ENCODE measurements at regions not wholly inside any gene's neighbourhood (a gene's known extent, or its start where the extent isn't known, plus 50 kb on each side); places are given as distances from the start of the nearest gene placed in this dataset.

GRCh38 chr2:44851518-44851917 lies 90.0 kb upstream of the SIX3 start:
- DNase-seq (ENCODE audit: low spot score in 2 of 2), result no peak
- no peak for ATAC-seq
- Mint-ChIP-seq H3K9me3 (no peaks in the 10 kb centered on the region), H3K36me3 (no peaks in the 10 kb centered on the region), H3K27ac (no peak overlapping the region)

GRCh38 chr2:44852594-44852993 lies 88.9 kb upstream of the SIX3 start:
- no peak for ATAC-seq

DNA sequence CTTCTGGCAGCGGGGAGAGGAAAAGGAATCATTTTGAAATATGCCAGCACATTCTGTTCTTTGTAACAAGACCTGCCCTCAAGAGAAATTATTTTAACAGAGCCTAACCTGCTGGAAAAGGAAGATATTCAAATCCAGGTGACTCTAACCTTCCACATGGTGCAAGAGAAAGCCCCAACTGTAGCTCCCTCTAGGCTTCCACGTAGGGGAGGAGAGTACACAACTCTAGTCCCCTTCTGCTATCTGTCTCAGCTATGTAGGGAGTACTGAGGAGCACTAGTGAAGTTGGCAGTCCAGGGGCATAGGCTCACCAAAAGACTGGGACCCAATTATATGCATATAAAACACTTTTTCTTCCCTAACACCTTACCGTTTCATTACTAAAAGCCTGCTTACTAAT lies 82.2 kb upstream of the SIX3 start:
- H3K27ac Mint-ChIP-seq, result no peak overlapping the region
- no peak for ATAC-seq
- no peak for DNase-seq (ENCODE audit: low spot score in 2 of 2)
- peaks cover 0 to 3% of the 10 kb centered on the region in 2 donors for H3K9me3 Mint-ChIP-seq
- H3K36me3 Mint-ChIP-seq, result no peaks in the 10 kb centered on the region

More at GRCh38 chr2:44852594-44852993, 88.9 kb upstream of the SIX3 start:
- H3K27ac Mint-ChIP-seq, result no peak overlapping the region
- no peaks in the 10 kb centered on the region for H3K36me3 Mint-ChIP-seq
- no peaks in the 10 kb centered on the region for H3K9me3 Mint-ChIP-seq
- no peak for DNase-seq (ENCODE audit: low spot score in 2 of 2)

- DNase-seq (ENCODE audit: low spot score in 2 of 2) (no peak), ATAC-seq (no peak)
- no peaks in the 10 kb centered on the region for H3K9me3 Mint-ChIP-seq
- no peaks in the 10 kb centered on the region for H3K36me3 Mint-ChIP-seq
- no peak overlapping the region for H3K27ac Mint-ChIP-seq
Observed at GRCh38 chr2:44866152-44866551, 75.3 kb upstream of the SIX3 start.

DNA sequence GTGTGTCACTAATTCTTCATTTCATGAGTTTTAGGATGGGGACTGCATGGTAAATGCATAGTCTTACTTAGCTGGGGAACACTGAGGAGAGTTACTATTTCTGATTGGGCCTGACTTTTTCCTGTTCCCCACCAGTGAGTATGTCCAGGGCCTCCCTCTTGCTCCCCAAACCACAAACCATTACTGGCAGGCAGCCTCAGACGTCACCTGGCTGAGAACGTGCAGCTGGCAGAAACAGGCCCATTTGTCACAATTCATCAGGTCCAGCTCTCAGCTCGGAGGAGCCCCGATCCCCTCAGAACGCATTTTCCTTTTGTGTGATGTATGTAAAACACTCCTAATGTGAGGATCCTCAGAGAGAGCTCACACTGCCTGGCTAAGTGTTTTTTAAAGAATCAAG lies 71.7 kb upstream of the SIX3 start:
- Mint-ChIP-seq H3K9me3 (no peaks in the 10 kb centered on the region), H3K36me3 (no peaks in the 10 kb centered on the region), H3K27ac (no peak overlapping the region)
- DNase-seq (ENCODE audit: low spot score in 2 of 2) (no peak), ATAC-seq (no peak)

DNA sequence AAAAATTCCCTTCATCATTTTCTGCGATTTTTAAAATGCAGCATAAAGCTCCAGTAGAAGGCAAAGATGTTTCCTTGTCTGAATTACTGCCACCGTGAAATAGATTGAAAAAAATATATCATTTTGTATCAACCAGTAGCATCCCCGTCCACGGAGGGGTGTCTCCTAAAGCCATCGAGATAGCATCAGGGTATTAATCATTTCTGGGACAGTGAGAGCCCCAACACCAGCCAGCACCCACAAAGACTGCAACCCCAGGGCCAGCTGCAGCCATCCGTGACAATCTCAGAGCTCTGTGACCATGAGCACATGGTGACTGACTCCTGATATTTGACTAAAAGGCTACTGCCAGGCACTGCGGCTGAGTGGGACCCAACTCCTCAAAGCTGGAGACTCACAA lies 64.1 kb upstream of the SIX3 start:
- Mint-ChIP-seq H3K36me3 (peaks cover 11 to 12% of the 10 kb centered on the region in 2 donors), H3K27ac (no peak overlapping the region), H3K9me3 (peaks cover 9 to 12% of the 10 kb centered on the region in 2 donors)
- ATAC-seq, result no peak
- no peak for DNase-seq (ENCODE audit: low spot score in 2 of 2)

- Mint-ChIP-seq H3K9me3 (peaks cover 9 to 12% of the 10 kb centered on the region in 2 donors), H3K36me3 (peaks cover 11 to 12% of the 10 kb centered on the region in 2 donors), H3K27ac (no peak overlapping the region)
- ATAC-seq (no peak), DNase-seq (ENCODE audit: low spot score in 2 of 2) (no peak)
Observed at GRCh38 chr2:44879269-44880124, 62.0 kb upstream of the SIX3 start.

- peaks cover 8 to 10% of the 10 kb centered on the region in 2 donors for H3K9me3 Mint-ChIP-seq
- DNase-seq (ENCODE audit: low spot score in 2 of 2), result no peak
- no peak for ATAC-seq
- H3K27ac Mint-ChIP-seq, result no peak overlapping the region
- H3K36me3 Mint-ChIP-seq, result peaks cover 9% of the 10 kb centered on the region in 2 donors
Observed at GRCh38 chr2:44880125-44880483, 61.4 kb upstream of the SIX3 start.

DNA sequence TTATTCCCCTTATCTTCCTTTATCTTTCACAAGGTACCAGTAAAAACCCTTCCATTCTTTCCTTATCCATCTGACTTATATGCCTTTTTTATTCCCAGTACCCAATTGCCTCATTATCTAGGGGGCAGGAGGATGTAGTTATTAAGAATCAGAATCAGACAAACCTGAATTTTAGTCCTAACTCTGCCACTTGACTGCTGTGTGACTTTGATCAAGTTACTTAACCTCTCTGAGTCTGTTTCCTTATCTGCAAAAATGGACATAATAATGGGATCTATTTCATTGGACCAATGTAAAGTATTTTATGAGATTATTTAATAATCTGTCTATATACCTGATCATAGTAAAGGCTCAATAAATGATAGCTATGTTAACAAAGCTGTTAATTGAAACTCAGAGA lies 59.6 kb upstream of the SIX3 start:
- ATAC-seq, result no peak
- H3K27ac Mint-ChIP-seq, result no peak overlapping the region
- H3K36me3 Mint-ChIP-seq, result no peaks in the 10 kb centered on the region

GRCh38 chr2:44883356-44883755 lies 58.1 kb upstream of the SIX3 start:
- Mint-ChIP-seq H3K27ac (no peak overlapping the region), H3K9me3 (no peaks in the 10 kb centered on the region), H3K36me3 (no peaks in the 10 kb centered on the region)
- no peak for DNase-seq (ENCODE audit: low spot score in 2 of 2)
- no peak for ATAC-seq

More for the DNA sequence above, 59.6 kb upstream of the SIX3 start:
- H3K9me3 Mint-ChIP-seq, result no peaks in the 10 kb centered on the region
- DNase-seq (ENCODE audit: low spot score in 2 of 2), result no peak

GRCh38 chr2:44884231-44884630 lies 57.3 kb upstream of the SIX3 start:
- Mint-ChIP-seq H3K27ac (no peak overlapping the region), H3K36me3 (no peaks in the 10 kb centered on the region), H3K9me3 (no peaks in the 10 kb centered on the region)
- DNase-seq (ENCODE audit: low spot score in 2 of 2) (no peak), ATAC-seq (no peak)

DNA sequence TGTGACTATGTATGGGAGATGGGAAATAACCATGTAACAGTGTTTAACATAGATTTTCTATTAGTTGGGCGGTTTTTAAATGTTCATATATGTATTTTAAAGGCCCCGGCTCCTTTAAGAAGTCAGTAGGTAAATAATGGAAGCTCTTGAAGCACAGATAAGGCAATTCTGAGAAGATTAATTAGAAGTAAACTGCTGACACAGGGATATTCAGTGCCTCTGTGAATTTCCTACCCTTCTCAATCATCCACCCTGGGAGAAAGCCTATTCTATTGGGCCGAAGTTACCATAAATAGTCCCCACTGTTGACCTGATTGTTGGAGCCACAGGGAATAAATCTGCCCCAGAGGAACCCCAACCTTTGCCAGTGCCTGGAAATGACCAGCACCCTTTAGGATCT lies 56.8 kb upstream of the SIX3 start:
- H3K36me3 Mint-ChIP-seq, result no peaks in the 10 kb centered on the region
- DNase-seq (ENCODE audit: low spot score in 2 of 2) (no peak), ATAC-seq (no peak)
- H3K9me3 Mint-ChIP-seq, result no peaks in the 10 kb centered on the region
- no peak overlapping the region for H3K27ac Mint-ChIP-seq

DNA sequence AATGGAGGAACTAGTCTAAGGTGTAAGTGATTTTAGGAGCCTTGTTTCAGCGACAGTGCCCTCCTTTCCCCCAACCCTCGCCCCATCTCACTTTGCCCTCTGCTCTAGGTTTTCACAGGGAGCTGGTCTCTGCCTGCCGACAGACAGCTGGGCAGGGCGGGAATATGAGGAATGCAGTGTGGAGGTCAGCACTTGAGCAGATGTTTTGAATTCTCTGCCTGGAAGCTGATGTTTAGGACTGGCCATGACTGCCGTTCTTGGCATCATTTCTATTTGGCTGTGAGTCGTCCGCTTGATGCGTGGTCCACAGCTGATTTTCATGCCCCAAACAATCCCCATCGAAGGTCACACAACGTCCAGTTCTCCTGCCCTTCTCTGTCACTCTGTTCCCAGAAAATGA lies 55.1 kb upstream of the SIX3 start:
- peaks cover 0 to under 1% of the 10 kb centered on the region in 2 donors for H3K36me3 Mint-ChIP-seq

DNA sequence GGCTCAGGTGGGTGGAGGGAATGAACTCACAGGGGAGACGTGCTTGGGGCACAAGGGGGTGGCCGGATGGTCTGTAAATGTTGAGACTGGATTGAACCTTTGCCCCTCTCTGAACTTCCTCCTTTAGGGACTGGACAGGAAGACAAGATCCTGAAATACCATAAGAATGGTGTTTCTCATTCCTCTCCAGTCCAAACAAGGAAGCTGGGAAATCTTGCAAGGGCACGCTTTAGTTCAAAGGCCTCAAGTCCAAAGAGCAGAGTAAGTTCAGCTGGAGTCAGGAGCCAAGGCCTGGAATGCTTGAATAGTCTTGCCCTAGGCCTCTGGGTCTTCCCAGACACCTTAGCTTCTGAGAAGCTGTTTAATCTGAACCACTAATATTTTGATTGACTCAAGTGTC lies 52.4 kb upstream of the SIX3 start:
- no peak for ATAC-seq
- Mint-ChIP-seq H3K9me3 (peaks cover 8 to 11% of the 10 kb centered on the region in 2 donors), H3K36me3 (peaks cover 10 to 20% of the 10 kb centered on the region in 2 donors), H3K27ac (no peak overlapping the region)
- no peak for DNase-seq (ENCODE audit: low spot score in 2 of 2)

More for the DNA sequence above, 55.1 kb upstream of the SIX3 start:
- ATAC-seq, result no peak
- H3K9me3 Mint-ChIP-seq, result peaks cover 0 to 4% of the 10 kb centered on the region in 2 donors
- DNase-seq (ENCODE audit: low spot score in 2 of 2), result no peak
- no peak overlapping the region for H3K27ac Mint-ChIP-seq
